Omental fat pad (tissue), 3 donors: ENCODE measurements at regions not wholly inside any gene's neighbourhood (a gene's known extent, or its start where the extent isn't known, plus 50 kb on each side); places are given as distances from the start of the nearest gene placed in this dataset.

Experiments used
- ATAC-seq: fragments of 150-250 bp; one replicate; pipeline ENCODE4 v1.9.1; 2016; ENCODE audit warnings: mild to moderate bottlenecking, moderate library complexity; ENCODE audit not compliant: low FRiP score
- DNase-seq: peaks from one replicate; pipeline ENCODE4 v3.0.0-alpha.2; 2019; ENCODE audit warnings: low spot score
- CTCF ChIP-seq, 3 donors: fragments of 450-650 bp; IDR thresholded peaks; one replicate each; pipeline ENCODE4 v1.5.1; 2016 to 2017; ENCODE audit warnings: antibody characterized with exemption in 3 of 3, mild to moderate bottlenecking in 3 of 3, moderate library complexity in 2 of 3

DNA sequence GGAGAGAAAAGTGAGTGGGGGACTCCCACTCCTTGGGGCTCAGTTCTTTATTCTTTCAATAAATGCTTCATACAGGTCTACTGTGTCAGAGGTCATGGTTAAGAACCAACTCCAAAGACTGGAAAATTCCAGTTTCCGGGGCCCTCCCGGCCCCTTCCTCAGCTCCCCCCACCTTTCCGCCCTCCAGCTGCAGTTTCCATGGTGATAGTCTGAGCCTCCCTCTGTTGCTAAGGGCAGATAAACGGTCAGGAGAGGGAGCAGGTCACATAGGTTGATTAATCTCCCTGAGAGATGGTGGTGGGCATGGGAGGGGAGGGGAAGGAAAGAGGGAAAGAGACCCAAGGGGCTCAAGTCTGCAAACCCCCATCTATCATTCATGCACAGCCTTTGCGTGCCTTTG, 131.5 kb upstream of the USP29 start:
- ATAC-seq (no peak), DNase-seq (no peak)
- no peak for TF ChIP-seq CTCF (IDR thresholded peaks at IDR 0.05)

- no peak for TF ChIP-seq CTCF (IDR thresholded peaks at IDR 0.05)
- no peak for ATAC-seq
- DNase-seq, result no peak
Measured at GRCh38 chr19:56991912-56992311, 127.9 kb upstream of the USP29 start.

- ATAC-seq (no peak), DNase-seq (no peak)
- TF ChIP-seq CTCF (IDR thresholded peaks at IDR 0.05), result no peak
Measured at GRCh38 chr19:56993851-56994250, 125.9 kb upstream of the USP29 start.

DNA sequence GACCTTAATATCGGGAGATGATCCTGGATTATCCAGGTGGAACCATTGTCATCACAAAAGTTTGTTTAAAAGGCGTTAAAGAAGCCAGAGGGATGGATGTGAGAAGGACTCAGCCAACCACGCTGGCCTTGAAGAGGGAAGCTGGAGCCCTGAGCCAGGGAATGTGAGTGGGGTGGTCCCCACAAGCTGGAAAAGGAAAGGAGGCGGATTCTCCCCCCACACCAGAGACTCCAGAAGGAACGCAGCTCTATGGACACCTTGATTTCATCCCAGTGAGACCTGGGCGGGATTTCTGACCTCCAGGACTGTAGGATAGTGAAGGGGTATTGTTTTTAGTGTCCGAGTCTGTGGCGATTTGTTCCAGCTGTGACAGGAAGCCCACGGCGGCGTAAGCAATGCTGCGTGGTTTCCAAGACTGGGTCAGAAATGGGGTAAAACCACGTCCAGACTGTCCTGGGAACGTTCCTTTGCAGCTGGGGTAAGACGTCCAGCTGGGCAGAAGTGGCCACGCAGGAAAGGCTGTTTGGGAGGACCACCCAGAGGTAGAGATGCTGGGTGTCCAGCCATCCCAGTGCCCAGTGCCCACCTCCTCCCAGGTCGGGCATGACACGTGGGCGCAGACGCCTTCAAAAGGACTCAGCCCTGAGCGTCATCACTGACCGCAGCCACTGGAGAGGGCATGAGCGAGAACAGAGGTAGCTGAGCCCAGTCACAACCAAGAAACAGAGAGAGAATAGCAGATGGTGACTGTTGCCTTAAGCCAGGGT, 125.4 kb upstream of the USP29 start:
- TF ChIP-seq CTCF (IDR thresholded peaks at IDR 0.05), result no peak
- ATAC-seq (no peak), DNase-seq (no peak)

- no peak for TF ChIP-seq CTCF (IDR thresholded peaks at IDR 0.05)
- ATAC-seq (no peak), DNase-seq (no peak)
Measured at GRCh38 chr19:56995303-56995702, 124.5 kb upstream of the USP29 start.

- TF ChIP-seq CTCF (IDR thresholded peaks at IDR 0.05), result no peak
- DNase-seq, result no peak
- ATAC-seq, result no peak
Measured at GRCh38 chr19:57002195-57002601, 117.6 kb upstream of the USP29 start.

DNA sequence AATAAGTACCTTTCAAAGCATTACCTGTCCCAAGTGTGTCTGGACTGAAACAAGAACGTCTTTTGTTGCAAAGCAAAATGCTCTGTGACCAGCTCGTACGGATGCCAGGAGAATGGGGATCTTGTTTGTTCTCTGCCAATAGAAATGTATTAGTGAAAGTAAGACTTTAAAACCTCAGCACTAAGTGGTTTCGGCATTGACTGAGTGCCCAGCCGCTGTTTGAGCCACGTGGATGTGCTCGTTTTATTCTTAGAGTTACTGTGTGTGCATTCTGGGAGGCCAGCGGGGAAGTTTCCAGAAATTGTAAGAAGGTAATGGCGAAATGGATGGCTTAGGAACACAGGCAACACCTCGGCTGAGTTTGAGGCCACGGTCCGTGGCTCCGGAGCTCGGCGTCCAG, 117.1 kb upstream of the USP29 start:
- no peak for TF ChIP-seq CTCF (IDR thresholded peaks at IDR 0.05)
- ATAC-seq (no peak), DNase-seq (no peak)
